GM12891 (cell line): ENCODE measurements at regions not wholly inside any gene's neighbourhood (a gene's known extent, or its start where the extent isn't known, plus 50 kb on each side); places are given as distances from the start of the nearest gene placed in this dataset.

Experiments used
- DNase-seq: peaks from one replicate; pipeline ENCODE4 v3.0.0; 2011; ENCODE audit warnings: low spot score; ENCODE audit not compliant: insufficient read length
- FAIRE-seq: peaks from 2 replicates; lab custom pipeline; 2011; peaks lifted over from hg19 to GRCh38; lab: Jason Lieb, UNC
- PAX5 ChIP-seq: IDR thresholded peaks from 2 replicates; pipeline ENCODE4 v1.6.1; 2011; ENCODE audit warnings: low read length, moderate library complexity, mild to moderate bottlenecking; ENCODE audit not compliant: insufficient read depth, severe bottlenecking
- POLR2A ChIP-seq: IDR thresholded peaks from 2 replicates; pipeline ENCODE4 v1.6.1; 2011; ENCODE audit warnings: low read depth, low read length, control low read depth
- POLR2AphosphoS5 ChIP-seq: IDR thresholded peaks from 2 replicates; pipeline ENCODE4 v1.6.1; 2011; ENCODE audit warnings: low read depth, low read length, control low read depth
- POU2F2 ChIP-seq: IDR thresholded peaks from 2 replicates; pipeline ENCODE4 v1.6.1; 2011; ENCODE audit warnings: low read depth, mild to moderate bottlenecking, control low read depth, low read length, moderate library complexity
- SPI1 ChIP-seq: IDR thresholded peaks from 2 replicates; pipeline ENCODE4 v1.6.1; 2011; ENCODE audit warnings: low read depth, low read length, control low read depth
- TAF1 ChIP-seq: IDR thresholded peaks from 2 replicates; pipeline ENCODE4 v1.6.1; 2011; ENCODE audit warnings: low read depth, low read length, control low read depth

DNA sequence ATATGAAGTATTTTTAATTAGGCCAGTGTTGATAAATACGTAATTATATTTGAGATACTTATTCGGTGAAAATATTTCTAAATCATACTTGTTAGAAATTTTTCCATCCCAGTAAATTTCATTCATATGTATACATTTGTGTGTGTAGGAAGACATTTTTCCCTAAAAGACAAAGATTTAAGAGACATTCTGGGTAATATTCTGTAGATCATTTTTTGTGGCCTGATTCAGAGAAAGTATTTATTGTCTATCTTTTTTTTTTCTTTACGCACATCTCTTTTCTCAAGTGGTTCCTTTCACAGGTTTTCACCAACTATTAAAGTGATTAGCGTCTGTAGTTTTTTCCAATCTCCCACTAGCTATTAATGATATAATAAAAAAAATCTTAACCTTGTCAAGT lies 224.1 kb downstream of the MEF2C start:
- no peak for FAIRE-seq
- TF ChIP-seq POU2F2 (no peak), PAX5 (no peak), POLR2A (no peak), POLR2AphosphoS5 (no peak), TAF1 (no peak), SPI1 (no peak)
- DNase-seq, result no peak

GRCh38 chr5:88657906-88658775 lies 224.8 kb downstream of the MEF2C start:
- FAIRE-seq (no peak), DNase-seq (no peak)
- no peak for TF ChIP-seq TAF1
- TF ChIP-seq SPI1, result no peak
- no peak for TF ChIP-seq POLR2A
- TF ChIP-seq PAX5, result no peak
- TF ChIP-seq POLR2AphosphoS5, result no peak
- TF ChIP-seq POU2F2, result no peak

DNA sequence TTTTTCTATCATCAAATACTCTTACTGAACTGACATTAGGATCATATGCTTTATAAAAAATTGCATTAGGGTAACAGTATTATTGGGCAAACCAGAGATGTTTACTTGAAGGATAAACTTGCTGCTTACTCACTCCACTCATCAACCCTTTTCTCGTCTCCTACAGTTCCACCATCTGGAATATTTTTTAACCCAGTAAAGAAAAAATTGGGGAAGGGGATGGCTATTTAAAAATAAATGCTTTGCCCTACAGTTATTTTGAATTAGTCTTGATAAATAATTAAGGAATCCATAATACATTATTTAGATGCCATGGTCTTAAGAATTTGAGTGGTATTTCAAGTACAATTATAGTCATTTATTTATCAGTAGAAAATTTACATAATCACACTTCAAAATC lies 225.8 kb downstream of the MEF2C start:
- FAIRE-seq (no peak), DNase-seq (no peak)
- TF ChIP-seq TAF1, result no peak
- TF ChIP-seq POLR2AphosphoS5, result no peak
- no peak for TF ChIP-seq POU2F2
- no peak for TF ChIP-seq POLR2A
- no peak for TF ChIP-seq PAX5
- TF ChIP-seq SPI1, result no peak

DNA sequence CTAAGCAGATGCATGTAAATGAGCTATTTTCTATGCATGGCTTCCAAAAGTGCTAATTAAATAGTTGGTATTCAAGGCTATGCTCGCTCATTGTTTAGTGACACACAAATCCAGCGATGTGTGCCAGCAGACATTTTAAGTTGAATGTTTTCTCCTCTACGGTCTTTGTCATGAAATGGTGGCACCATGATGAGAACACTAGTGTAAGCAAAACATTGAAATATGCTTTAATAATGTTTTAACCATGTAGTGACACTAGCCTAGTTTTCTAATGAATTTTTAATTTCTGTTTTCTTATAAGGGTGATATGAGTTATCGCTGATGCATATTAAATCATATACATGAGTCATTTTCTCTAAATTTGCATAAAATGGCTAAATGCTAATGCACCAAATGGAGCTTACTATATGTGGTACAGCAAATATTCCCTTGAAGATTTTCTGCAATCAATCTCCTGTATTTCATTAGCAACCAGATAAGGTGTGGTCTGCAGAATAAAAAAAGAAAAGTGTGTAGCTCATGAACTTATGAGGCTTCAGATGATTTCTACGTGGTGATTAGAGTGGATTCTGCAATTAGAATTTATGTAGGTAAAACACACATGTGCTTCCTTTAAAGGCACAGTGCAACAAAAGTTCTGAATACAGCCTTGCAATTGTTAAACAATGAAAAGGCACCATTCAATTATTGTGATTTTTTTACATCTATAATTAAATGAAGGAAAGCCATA lies 226.6 kb downstream of the MEF2C start:
- DNase-seq, result no peak
- TF ChIP-seq POLR2AphosphoS5 (no peak), SPI1 (no peak), PAX5 (no peak), POU2F2 (no peak), TAF1 (no peak), POLR2A (no peak)
- no peak for FAIRE-seq

- no peak for TF ChIP-seq PAX5
- no peak for TF ChIP-seq POU2F2
- TF ChIP-seq TAF1, result no peak
- TF ChIP-seq SPI1, result no peak
- no peak for TF ChIP-seq POLR2A
- TF ChIP-seq POLR2AphosphoS5, result no peak
- DNase-seq, result no peak
- FAIRE-seq, result no peak
Observed at GRCh38 chr5:88653471-88653870, 229.5 kb downstream of the MEF2C start.

DNA sequence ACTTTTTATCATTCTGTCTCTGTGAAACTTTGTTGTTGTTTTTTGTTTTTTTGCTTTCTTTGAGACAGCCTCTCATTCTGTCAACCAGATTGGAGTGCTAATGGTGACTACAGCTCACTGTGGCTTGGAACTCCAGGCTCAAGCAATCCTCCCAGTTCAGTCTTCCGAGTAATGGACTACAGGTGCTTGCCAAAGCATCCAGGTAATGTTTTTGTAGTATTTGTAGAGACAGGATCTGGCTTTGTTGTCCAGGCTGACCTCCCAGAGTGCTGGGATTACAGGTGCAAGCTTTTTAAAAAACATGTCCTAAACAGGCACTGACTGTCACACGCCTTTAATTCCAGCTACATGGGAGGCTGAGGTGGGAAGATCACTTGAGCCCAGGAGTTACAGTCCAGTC lies 235.1 kb downstream of the MEF2C start:
- TF ChIP-seq POLR2AphosphoS5 (no peak), POLR2A (no peak)
- no peak for DNase-seq
- no peak for FAIRE-seq

DNA sequence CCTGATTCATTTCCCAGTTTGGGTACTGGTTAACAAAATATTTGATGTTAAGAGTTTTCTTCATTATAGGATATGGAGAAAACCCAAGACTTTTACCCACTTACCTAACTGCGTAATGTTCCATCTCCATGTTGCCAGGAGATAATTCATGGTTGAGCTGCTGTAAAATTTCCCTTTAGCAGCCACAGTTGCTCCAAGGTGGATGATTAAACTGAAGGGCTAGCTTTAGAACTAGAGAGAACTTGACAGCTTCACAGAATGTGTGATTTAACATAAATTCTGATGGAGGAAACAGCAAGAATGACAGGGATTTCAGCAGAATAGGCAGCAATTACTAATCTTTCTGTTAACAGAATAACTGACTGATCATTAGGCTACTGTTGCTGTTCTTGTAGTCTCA lies 236.1 kb downstream of the MEF2C start:
- DNase-seq, result no peak
- FAIRE-seq, result no peak
- TF ChIP-seq POU2F2 (no peak), POLR2AphosphoS5 (no peak), PAX5 (no peak), TAF1 (no peak), SPI1 (no peak), POLR2A (no peak)

GRCh38 chr5:88644676-88645075 lies 238.3 kb downstream of the MEF2C start:
- DNase-seq (no peak), FAIRE-seq (no peak)
- TF ChIP-seq TAF1 (no peak), POLR2A (no peak), PAX5 (no peak), POLR2AphosphoS5 (no peak), SPI1 (no peak), POU2F2 (no peak)

- DNase-seq, result no peak
- no peak for TF ChIP-seq POU2F2
- no peak for TF ChIP-seq PAX5
- TF ChIP-seq SPI1, result no peak
- no peak for TF ChIP-seq POLR2A
- no peak for TF ChIP-seq TAF1
- no peak for TF ChIP-seq POLR2AphosphoS5
- no peak for FAIRE-seq
Observed at GRCh38 chr5:88643315-88643714, 239.7 kb downstream of the MEF2C start.
